K562 (cell line): ENCODE measurements at regions not wholly inside any gene's neighbourhood (a gene's known extent, or its start where the extent isn't known, plus 50 kb on each side); places are given as distances from the start of the nearest gene placed in this dataset.

ENCODE experiments used
- BRF1 ChIP-seq: IDR thresholded peaks from 3 replicates; pipeline ENCODE4 v1.6.1; 2011; ENCODE audit warnings: borderline replicate concordance, mild to moderate bottlenecking; ENCODE audit not compliant: insufficient read length; ENCODE audit errors: extremely low read depth
- CHAMP1 ChIP-seq: fragments of 450-650 bp; IDR thresholded peaks from 2 replicates; pipeline ENCODE4 v1.6.1; 2016; ENCODE audit warnings: mild to moderate bottlenecking
- TAF1 ChIP-seq: IDR thresholded peaks from 2 replicates; pipeline ENCODE4 v1.6.1; 2011; ENCODE audit warnings: mild to moderate bottlenecking, low read length, moderate library complexity; ENCODE audit not compliant: insufficient read depth, control insufficient read depth, severe bottlenecking; ENCODE audit errors: extremely low read depth
- ZNF384 ChIP-seq: IDR thresholded peaks from 2 replicates; pipeline ENCODE4 v1.6.1; 2012; ENCODE audit warnings: low read depth, low read length, improper control_type of control experiment
- ZNF592 ChIP-seq: fragments of 450-650 bp; IDR thresholded peaks from 2 replicates; pipeline ENCODE4 v1.6.1; 2017; ENCODE audit warnings: antibody characterized with exemption, mild to moderate bottlenecking

- TF ChIP-seq ZNF592 (no peak), BRF1 (no peak), CHAMP1 (no peak), TAF1 (no peak), ZNF384 (no peak)
Measured at GRCh38 chr14:84655014-84655413, 874.9 kb upstream of the FLRT2 start (continued).
